ENCODE measurements at regions not wholly inside any gene's neighbourhood (a gene's known extent, or its start where the extent isn't known, plus 50 kb on each side); places are given as distances from the start of the nearest gene placed in this dataset.
"Not testable (repeated sequence)": the region's sequence is repeated elsewhere in the genome, so short reads cannot be mapped to it uniquely, and the experiment has no call there.

DNA sequence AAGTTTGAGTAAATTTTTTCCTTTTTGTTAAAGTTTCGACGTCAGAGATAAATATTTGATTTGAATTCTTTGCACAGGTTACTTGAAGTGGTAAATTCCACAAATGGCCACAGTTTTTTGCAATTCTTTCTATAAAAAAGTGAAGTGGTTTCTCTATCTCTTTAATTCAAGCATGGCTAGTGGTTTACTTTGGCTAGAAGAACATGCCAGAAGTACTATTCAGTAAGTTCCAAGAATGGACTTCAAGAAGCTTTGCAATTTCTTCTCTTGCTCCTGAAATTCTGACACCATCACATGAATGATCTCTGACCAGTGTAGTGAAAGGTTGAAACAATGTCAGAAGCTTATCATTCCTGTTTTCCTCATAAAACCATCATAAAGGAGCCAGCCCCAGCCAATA, 55.7 kb upstream of the RNPC3 start:
- DNase-seq (ENCODE audit: low read depth in 4 of 4, low spot score in 3 of 4): no peak

DNA sequence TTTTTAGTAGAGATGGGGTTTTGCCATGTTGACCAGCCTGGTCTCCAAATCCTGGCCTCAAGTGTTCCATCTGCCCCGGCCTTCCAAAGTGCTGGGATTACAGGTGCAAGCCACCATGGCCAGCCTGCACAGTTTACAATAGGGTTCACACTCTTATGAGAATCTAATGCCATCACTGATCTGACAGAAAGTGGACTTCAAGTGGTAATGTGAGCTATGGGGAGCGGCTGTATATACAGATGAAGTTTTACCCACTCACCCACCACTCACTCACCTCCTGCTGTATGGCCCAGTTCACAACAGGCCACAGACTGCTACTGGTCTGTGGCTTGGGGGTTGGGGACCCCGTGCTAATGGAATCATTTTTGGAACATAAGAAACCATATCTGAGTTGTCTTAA, 58.4 kb upstream of the RNPC3 start:
- no peak for DNase-seq (ENCODE audit: low read depth in 4 of 4, low spot score in 3 of 4)

DNA sequence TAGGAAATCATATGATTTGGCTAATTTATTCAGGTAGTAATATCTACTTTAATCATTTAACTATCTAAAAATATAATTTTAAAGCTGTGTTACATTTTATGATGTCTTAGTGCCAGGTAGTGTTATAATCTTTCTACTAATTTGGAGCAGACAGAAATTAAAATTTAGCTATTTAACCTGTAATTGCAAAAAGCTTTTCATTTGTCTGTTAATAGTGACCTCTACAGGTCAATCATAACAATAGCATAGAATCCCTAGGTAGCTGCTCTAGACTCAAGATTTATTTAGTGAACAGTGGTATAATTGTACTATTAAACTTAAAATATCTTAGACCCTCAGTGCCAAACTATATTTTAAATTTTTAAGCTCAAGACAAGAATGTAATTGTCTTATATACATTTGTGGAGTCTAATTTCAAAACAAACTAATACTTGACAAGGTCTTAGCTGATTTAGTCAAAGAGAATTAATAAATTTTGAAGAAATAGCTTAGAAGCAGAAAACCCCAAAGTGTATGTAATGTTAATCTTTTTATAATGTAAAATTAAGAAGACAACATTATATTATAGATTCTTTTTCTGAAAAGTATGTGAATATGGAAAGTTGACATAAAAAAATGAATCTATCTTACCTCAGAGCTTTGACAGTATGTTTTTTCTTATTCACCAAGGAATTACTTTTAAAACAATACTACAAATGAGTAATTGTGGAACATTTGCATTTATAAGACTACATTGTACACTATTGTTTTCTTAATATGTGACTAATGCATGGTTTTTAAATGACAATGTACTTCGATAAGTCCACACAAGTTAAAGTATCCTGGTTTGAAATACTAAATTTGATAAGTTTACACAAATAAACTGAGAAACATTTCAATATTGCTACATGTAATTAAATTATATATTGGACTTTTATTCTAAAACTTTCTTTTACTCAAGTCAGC, 64.1 kb upstream of the RNPC3 start:
- peak in 1 of 4 donors; percentile 5 for DNase-seq (ENCODE audit: low read depth in 4 of 4, low spot score in 3 of 4)

DNA sequence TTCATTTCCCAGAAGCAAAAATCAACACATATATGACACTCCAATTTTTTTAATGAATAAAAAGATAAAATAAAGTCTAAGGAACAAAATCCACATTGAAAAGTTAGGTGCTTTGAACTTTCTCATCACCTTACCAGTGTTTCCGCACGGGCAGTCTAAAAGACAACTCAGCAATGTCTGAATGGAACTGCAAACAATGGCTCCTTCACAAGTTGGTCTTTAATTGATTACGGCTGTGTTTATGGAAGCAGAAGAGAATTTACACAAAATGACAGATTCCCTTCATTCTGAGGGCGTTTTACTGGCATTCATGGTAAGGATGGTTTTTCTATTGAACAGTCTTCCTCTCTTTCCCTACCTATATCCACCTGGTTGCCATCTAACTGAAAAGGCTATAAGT, 65.0 kb upstream of the RNPC3 start:
- no peak for DNase-seq (ENCODE audit: low read depth in 4 of 4, low spot score in 3 of 4)

DNA sequence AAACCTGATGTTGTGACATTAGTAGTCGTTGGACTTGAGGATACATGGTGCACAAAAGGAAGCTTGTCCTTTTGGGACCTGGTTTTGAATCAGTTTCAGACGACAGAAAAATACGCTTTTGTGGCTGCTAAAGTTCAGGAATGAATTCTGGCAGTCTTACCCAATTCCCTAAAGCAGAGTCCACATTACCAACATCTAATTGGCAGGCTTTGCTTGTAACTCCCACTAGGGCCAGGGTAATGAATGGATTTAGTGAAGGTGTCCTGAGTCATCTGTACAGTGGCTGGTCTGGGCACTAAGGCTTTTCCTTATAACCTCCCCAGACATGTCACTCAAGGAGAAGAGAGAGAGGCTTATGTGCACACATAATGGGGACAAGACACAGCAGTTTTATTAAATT, 66.2 kb upstream of the RNPC3 start:
- DNase-seq (ENCODE audit: low read depth in 4 of 4, low spot score in 3 of 4): no peak

DNA sequence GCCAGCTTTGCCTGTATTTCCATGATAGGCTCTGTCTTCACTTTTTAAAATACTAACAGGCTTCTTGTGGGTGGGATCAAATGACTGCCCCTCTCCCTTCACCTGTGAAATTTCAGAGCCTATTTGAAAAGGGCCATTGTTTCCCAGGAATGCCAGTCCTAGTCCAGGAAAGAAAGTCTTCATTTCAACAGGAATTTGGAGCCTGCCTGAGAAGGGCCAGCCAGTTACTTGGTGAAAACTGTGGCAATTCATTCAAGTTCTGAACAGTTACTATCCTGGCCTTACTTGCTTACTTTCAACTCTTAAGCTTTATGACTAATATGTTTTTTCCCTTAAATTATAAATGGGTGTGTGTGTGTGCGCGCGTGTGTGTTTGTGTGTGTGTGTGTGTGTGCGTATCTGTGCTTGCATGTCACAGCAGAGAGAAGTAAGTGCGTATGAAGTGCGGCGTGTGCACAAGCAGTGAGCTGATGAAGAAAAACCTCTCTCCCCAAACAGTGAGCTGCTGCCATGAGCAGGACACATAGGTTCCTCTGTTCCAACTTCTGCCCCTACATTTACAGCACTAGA, 67.5 kb upstream of the RNPC3 start:
- peak in 3 of 4 donors; percentile 9 to 20 (median 10) for DNase-seq (ENCODE audit: low read depth in 4 of 4, low spot score in 3 of 4)

DNA sequence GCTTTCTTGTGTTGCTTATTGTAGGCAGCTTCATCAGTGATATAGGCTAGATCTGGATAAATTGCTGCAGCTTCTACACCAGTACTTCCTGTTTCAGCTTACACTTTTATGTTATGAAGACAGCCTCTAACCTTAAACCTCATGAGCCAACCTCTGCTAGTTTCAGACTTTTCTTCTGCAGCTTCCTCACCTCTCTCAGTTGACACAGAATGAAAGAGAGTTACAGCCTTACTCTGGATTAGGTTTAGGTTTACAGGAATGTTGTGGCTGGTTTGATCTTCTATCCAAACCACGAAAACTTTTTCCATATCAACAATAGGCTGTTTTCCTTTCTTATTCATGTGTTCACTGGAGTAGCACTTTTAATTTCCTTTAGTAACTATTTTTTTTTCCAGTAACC, 76.9 kb upstream of the RNPC3 start:
- DNase-seq (ENCODE audit: low read depth in 4 of 4, low spot score in 3 of 4): no peak

DNA sequence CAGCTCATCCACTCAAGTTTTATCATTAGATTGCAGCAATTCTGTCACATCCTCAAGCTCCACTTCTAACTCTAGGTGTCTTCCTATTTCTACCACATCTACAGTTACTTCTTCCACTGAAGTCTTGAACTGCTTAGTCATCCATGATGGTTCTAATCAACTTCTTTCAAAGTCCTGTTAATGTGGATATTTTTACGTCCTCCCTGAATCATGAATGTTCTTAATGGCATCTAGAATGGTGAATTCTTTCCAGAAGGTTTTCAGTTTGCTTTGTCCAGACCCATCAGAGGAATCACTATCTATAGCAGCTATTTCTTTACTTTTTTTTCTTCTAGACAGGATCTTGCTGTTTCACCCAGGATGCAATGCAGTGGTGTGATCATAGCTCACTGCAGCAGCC, 78.0 kb upstream of the RNPC3 start:
- no peak for DNase-seq (ENCODE audit: low read depth in 4 of 4, low spot score in 3 of 4)

DNA sequence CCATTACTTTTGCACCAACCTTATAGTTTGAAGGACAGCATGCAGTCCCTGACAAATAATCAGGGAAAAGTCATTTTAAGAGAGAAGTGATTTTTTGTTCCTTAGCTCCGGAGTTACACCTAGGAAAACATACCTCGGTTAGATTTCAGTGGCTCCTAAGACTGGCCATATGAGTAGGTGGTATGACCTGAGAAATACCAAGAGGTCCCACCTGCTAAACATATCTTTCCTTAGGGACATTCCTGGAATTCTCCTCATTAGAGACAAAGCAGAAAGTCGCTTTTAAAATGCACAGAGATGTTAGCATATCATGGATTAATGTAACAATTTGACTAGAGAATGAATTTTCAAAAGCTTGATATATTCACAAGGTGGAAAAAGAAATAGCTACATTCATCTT, 84.2 kb upstream of the RNPC3 start:
- DNase-seq (ENCODE audit: low read depth in 4 of 4, low spot score in 3 of 4): no peak

DNA sequence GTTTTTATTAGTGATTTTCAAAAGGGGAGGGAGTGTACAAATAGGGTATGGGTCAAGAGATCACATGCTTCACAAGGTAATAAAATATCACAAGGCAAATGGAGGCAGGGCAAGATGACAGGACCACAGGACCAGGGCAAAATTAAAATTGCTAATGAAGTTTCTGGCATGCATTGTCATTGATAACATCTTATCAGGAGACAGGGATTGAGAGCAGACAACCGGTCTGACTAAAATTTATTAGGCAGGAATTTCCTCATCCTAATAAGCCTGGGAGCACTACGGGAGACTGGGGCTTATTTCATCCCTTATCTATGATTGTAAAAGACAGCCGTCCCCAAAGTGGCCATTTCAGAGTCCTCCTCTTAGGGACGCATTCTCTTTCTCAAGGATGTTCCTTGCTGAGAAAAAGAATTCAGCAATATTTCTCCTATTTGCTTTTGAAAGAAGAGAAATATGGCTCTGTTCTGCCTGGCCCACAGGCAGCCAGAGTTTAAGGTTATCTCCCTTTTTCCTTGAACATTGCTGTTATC, 88.9 kb upstream of the RNPC3 start:
- not testable (repeated sequence) for DNase-seq (ENCODE audit: low read depth in 4 of 4, low spot score in 3 of 4)

DNA sequence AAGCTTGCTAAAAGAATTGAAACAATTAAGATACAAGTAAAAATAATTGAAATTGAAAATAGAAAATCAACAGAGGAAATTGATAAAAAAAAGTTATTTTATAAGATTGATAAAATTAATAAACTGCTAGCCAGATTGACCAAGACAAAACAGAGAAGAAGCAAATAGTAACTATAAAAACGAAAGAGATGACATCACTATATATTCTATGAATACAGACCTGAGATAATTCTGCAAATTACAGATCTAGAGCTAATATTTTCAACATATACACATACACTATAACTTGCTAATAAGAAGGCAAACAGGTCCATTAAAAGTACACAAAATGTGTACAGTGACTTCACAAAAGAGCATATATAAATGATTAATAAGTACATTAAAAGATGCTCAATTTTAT, 90.1 kb upstream of the RNPC3 start:
- DNase-seq (ENCODE audit: low read depth in 4 of 4, low spot score in 3 of 4): no peak

DNA sequence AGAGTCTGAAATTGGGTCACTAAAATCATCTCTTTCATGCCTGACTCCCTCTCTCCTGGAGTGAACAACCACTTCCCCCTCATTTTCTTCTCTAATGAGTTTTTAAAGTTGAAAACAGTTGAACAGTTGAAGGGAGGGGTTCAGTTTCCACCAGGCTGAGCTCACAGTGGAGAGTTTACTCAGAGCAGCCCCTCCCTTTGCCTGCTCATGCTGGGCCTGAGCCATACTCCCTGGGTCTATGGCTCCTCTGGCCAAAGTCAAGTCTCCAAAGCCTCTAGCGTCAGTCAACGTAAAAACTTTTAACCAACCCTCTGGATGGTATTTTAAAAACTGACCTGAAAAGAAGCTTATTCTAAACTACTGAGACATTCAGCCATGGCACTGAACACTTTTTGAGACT, 100.8 kb upstream of the RNPC3 start:
- no peak for DNase-seq (ENCODE audit: low read depth in 4 of 4, low spot score in 3 of 4)

DNA sequence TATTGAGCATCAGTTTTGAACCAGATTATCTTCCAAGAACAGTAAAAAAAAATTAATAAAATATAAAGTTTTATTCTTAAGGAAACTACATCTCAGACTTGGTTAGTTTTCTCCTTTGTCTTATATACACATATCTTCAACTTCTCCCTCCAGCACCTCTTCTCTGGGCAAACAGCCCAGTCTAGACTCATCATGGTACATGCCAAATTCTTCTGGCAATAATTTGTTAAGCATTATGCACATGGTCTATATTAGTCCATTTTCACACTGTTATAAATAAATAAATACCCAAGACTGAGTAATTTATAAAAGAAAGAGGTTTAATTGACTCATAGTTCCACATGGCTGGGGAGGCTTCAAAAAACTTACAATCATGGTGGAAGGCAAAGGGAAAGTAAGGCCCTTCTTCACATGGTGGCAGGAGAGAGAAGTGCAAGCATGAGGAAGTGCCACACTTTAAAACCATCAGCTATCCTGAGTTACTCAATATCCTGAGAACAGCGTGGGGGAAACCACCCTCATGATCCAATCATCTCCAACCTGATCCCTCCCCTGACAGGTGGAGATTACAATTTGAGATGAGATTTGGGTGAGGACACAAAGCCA, 108.7 kb upstream of the RNPC3 start:
- DNase-seq (ENCODE audit: low read depth in 4 of 4, low spot score in 3 of 4): no peak

DNA sequence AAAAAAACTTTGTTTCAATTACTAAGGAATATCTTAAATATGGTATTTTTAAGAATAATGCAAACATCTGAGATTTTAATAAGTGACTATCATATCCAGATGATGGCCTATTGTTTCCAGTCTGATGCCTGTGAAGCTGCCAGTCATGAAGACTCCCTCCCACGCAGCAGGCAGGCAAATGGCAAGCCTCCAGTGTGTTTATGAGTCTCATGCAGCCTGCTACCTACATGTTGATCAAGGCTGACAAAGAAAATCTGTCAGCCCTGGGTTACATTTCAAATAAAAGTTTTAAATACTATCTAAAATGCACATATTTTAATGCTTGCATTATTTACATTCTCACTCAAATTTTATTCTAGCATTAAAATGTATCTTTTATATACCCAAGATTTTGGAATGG, 137.6 kb upstream of the RNPC3 start:
- DNase-seq (ENCODE audit: low read depth in 4 of 4, low spot score in 3 of 4): no peak

DNA sequence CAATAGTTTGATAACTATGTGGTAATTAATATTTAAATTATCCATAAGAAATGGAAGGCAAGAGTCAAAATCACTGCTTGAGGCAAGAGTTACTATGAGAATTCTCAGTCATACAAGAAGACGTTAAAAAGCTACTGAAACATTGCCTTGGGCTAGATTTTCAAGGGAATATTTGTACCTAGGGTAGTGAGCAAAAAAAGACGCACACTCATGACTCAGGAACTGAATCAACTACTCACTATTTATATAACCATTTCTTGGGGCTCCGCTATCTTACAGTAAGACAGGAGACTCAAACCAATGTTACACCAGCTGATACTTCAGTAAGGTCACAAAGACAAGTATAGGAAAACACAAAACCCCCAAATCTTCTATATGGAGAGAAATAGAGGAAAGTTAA, 151.5 kb upstream of the RNPC3 start:
- no peak for DNase-seq (ENCODE audit: low read depth in 4 of 4, low spot score in 3 of 4)

DNA sequence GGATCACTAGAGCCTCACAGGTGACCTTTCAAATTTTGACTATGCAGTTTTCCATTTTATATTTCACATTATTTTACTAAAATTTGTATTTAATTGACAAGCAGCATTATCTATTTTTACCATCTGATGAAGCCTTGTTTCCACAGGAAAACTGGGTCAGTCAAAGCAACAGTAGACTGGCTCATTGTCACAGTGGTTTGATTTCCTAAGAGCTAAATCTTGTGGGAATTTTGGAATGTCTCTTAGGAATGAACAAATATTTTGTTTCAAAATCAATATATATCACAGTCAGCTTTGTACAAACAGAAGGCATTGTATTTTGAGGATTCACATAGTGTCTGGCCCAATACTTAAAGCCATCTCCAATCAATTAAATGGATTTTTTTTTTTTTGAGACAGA, 152.6 kb upstream of the RNPC3 start:
- no peak for DNase-seq (ENCODE audit: low read depth in 4 of 4, low spot score in 3 of 4)

DNA sequence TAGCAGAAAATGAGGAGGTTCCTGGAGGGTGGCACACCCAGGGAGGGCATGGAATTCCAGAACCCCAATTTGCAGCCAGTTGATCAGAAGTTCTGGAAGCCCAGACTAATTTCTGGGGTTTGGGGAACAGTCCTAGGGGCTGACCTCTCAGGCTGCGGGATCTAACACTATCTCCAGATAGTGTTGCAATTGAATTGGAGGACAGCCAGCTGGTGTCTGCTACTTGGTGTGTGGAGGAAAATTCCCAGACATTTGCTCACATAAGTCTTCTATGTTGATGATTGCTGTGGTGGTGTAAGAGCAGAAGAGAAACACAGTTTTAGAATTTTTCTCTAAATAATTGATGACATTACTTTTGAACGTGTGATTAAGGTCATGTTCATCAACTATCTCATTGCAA, 154.3 kb upstream of the RNPC3 start:
- DNase-seq (ENCODE audit: low read depth in 4 of 4, low spot score in 3 of 4): no peak

DNA sequence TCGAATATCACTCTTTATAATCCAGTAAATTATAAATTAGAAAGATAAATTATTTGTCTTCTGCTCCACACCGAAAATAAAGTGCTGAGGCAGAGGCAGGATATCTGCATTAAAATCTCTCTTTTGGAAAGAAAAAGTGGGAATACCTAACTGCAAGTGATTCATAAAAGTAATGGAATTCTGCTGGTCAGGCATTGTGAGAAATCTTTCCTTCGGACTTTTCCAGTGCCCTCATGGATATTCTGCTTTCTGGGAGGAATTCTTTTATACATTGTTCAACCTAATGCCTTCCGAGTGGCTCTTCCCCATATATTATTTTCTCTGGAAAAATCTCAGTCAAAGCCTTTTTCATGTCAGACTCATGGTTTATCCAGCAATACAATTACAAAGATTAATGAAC, 158.3 kb upstream of the RNPC3 start:
- DNase-seq (ENCODE audit: low read depth in 4 of 4, low spot score in 3 of 4): no peak

DNA sequence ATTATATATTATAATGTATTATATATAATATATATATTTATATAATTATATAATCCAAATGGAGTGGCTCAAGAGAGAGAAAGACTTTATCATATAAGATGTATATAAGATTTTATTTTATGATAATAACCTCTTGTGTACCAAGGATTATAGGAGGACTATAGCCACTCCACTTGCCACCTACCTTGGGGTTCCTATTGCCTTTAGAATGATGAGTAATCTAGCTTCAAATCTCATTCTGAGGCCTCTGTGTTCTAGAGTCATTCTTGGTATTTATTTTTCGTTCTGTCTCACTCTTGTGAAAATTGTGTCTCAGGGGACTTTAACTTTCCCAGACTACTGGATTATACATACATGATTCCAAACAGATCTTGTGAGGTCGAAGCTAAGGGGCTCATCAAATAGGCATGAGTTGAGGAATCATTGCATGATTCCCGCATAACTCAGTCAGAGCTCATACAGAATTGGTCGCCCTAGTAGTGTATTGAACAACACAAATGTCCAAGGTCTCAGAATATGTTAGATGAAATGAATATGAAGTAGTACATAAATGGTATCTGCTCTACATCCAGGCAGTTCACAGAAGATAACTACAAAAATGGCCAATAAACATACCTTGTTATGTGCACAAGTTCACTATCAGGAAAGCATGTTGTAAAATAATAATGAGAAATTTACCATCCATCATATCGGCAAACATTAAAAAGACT, 159.5 kb upstream of the RNPC3 start:
- DNase-seq (ENCODE audit: low read depth in 4 of 4, low spot score in 3 of 4): no peak

DNA sequence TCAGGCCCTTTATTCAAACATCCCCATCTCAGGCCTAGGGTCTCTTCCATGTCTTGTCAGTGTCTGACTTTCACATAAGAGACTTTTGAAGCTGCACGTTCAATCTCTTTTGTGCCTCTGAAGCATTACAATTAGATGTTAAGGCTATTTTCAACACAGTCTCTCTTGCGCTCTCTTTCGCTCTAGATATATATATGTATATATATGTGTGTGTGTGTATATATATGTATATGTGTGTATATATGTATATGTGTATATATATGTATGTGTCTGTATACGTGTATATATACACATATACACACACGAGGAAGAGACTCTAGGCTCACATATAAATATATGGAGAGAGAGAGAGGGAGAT, 162.5 kb upstream of the RNPC3 start:
- DNase-seq (ENCODE audit: low read depth in 4 of 4, low spot score in 3 of 4): no peak

DNA sequence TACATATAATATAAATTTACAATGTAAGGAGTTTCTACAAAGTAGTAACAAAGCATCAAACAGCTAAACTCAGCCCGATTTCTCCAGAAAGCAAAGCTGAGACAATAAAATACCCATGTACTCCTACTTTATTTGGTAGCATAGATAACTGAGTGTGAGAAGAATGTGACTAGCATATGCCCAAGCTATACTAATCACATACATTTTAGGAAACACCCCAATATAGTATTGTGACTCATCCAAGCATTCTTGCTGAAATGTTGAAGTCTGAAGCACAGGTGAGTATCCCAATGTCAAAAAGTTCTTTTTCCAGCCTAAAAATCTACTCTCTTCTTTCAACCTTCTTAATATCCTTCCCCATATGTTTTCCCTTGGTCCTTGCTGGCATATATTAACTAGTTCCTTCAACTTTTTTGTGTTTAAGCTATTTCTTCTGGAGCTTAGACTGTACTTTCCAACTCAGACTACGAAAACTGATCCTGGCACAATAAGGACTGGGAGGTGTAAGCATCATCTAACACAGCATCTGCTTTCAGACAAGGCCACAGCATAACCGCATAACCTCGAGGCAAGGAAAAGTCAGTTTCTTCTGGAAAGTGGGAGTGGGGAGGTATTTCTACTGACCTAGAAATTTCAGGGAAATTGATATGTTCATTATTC, 163.0 kb upstream of the RNPC3 start:
- no peak for DNase-seq (ENCODE audit: low read depth in 4 of 4, low spot score in 3 of 4)
